Activated CD8-positive, alpha-beta T cell treated with anti-CD3 and anti-CD28 coated beads for 36 hours (primary cell): ENCODE measurements at regions not wholly inside any gene's neighbourhood (a gene's known extent, or its start where the extent isn't known, plus 50 kb on each side); places are given as distances from the start of the nearest gene placed in this dataset.

Experiments used
- ATAC-seq: fragments of 200-7000 bp; cut with Tn5 transposase; one replicate; pipeline ENCODE4 v1.10.0; 2021; ENCODE audit warnings: mild to moderate bottlenecking, moderate library complexity
- CTCF ChIA-PET: fragments of 350-600 bp; sonication (Branson Sonifier 250); formaldehyde crosslinking; loops from one replicate; lab custom pipeline; 2021; ENCODE audit warnings: antibody characterized with exemption; lab: Charles Lee
- POLR2A ChIA-PET: fragments of 350-600 bp; sonication (Branson Sonifier 250); formaldehyde crosslinking; loops from one replicate; lab custom pipeline; 2021; ENCODE audit warnings: antibody characterized with exemption; lab: Charles Lee
- DNase-seq: peaks from one replicate; pipeline ENCODE4 v3.0.0-alpha.2; 2020
- H3K27ac Mint-ChIP-seq: one replicate; pipeline ENCODE4 v1.8.0; 2021; ENCODE audit warnings: mild to moderate bottlenecking, mixed read lengths
- H3K27me3 Mint-ChIP-seq: one replicate; pipeline ENCODE4 v1.8.0; 2021; ENCODE audit warnings: mixed read lengths
- H3K36me3 Mint-ChIP-seq: one replicate; pipeline ENCODE4 v1.8.0; 2021; ENCODE audit warnings: low read depth, mixed read lengths
- H3K4me1 Mint-ChIP-seq: one replicate; pipeline ENCODE4 v1.8.0; 2021; ENCODE audit warnings: low read depth, mixed read lengths
- H3K4me3 Mint-ChIP-seq: one replicate; pipeline ENCODE4 v1.8.0; 2021; ENCODE audit warnings: mild to moderate bottlenecking, moderate library complexity, mixed read lengths
- H3K9me3 Mint-ChIP-seq: one replicate; pipeline ENCODE4 v1.8.0; 2021; ENCODE audit warnings: mixed read lengths
- CTCF ChIP-seq: fragments of 200-600 bp; IDR thresholded peaks from one replicate; pipeline ENCODE4 v1.8.0; 2022; ENCODE audit warnings: antibody characterized with exemption, mild to moderate bottlenecking
- intact Hi-C: fragments of 100-400 bp; cut with micrococcal nuclease; formaldehyde crosslinking; loops from one replicate; pipeline ENCODE4 v1.10.0; 2022

- H3K36me3 Mint-ChIP-seq = no peaks in the 10 kb centered on the region
- H3K4me3 Mint-ChIP-seq = no peak overlapping the region
- DNase-seq (no peak), ATAC-seq (no peak)
- ChIA-PET POLR2A (no interaction called here), CTCF (no interaction called here)
- no peaks in the 10 kb centered on the region for H3K9me3 Mint-ChIP-seq
- TF ChIP-seq CTCF = no peak
- intact Hi-C loops = no loop called here
- H3K27ac Mint-ChIP-seq = no peak overlapping the region
- H3K4me1 Mint-ChIP-seq = no peaks in the 10 kb centered on the region
- no peaks in the 10 kb centered on the region for H3K27me3 Mint-ChIP-seq
These were observed 306.1 kb downstream of the FBXW7 start for GRCh38 chr4:152229782-152230289.

- POLR2A ChIA-PET = no interaction called here
- ATAC-seq (no peak), DNase-seq (no peak)
- H3K9me3 Mint-ChIP-seq = no peaks in the 10 kb centered on the region
- H3K27me3 Mint-ChIP-seq = no peaks in the 10 kb centered on the region
- H3K4me1 Mint-ChIP-seq = no peaks in the 10 kb centered on the region
- CTCF ChIA-PET = no interaction called here
- no peak overlapping the region for H3K27ac Mint-ChIP-seq
- intact Hi-C loops = no loop called here
- no peak for TF ChIP-seq CTCF
- no peak overlapping the region for H3K4me3 Mint-ChIP-seq
- H3K36me3 Mint-ChIP-seq = no peaks in the 10 kb centered on the region
These were observed 310.2 kb downstream of the FBXW7 start for GRCh38 chr4:152225680-152226079.

- peaks cover 5% of the 10 kb centered on the region for H3K4me1 Mint-ChIP-seq
- intact Hi-C loops = no loop called here
- DNase-seq = no peak
- no peaks in the 10 kb centered on the region for H3K36me3 Mint-ChIP-seq
- no peaks in the 10 kb centered on the region for H3K27me3 Mint-ChIP-seq
- no peak for ATAC-seq
- TF ChIP-seq CTCF = no peak
- no peak overlapping the region for H3K4me3 Mint-ChIP-seq
- CTCF ChIA-PET = no interaction called here
- H3K9me3 Mint-ChIP-seq = no peaks in the 10 kb centered on the region
- POLR2A ChIA-PET = no interaction called here
- H3K27ac Mint-ChIP-seq = no peak overlapping the region
These were observed 311.0 kb downstream of the FBXW7 start for GRCh38 chr4:152224721-152225420.

- DNase-seq (no peak), ATAC-seq (no peak)
- Mint-ChIP-seq H3K4me3 (no peak overlapping the region), H3K4me1 (peaks cover 5% of the 10 kb centered on the region), H3K27me3 (no peaks in the 10 kb centered on the region), H3K27ac (no peak overlapping the region), H3K36me3 (no peaks in the 10 kb centered on the region), H3K9me3 (no peaks in the 10 kb centered on the region)
- intact Hi-C loops = no loop called here
- POLR2A ChIA-PET = no interaction called here
- CTCF ChIA-PET = no interaction called here
- TF ChIP-seq CTCF = no peak
These were observed 311.7 kb downstream of the FBXW7 start for GRCh38 chr4:152224223-152224622.

GRCh38 chr4:152223600-152223999, 312.3 kb downstream of the FBXW7 start:
- H3K27ac Mint-ChIP-seq = no peak overlapping the region
- POLR2A ChIA-PET = no interaction called here

More at GRCh38 chr4:152223600-152223999, 312.3 kb downstream of the FBXW7 start:
- intact Hi-C loops = no loop called here
- CTCF ChIA-PET = no interaction called here
- Mint-ChIP-seq H3K4me3 (no peak overlapping the region), H3K27me3 (no peaks in the 10 kb centered on the region), H3K9me3 (no peaks in the 10 kb centered on the region), H3K4me1 (peaks cover 5% of the 10 kb centered on the region), H3K36me3 (no peaks in the 10 kb centered on the region)
- TF ChIP-seq CTCF = no peak
- no peak for DNase-seq
- ATAC-seq = no peak
